HG03097 (cell line): ENCODE measurements at regions not wholly inside any gene's neighbourhood (a gene's known extent, or its start where the extent isn't known, plus 50 kb on each side); places are given as distances from the start of the nearest gene placed in this dataset.

Experiments
- ATAC-seq: cut with Tn5 transposase; IDR thresholded peaks from one replicate; pipeline ENCODE4 v1.9.1; 2021; ENCODE audit not compliant: unreplicated experiment, low FRiP score

DNA sequence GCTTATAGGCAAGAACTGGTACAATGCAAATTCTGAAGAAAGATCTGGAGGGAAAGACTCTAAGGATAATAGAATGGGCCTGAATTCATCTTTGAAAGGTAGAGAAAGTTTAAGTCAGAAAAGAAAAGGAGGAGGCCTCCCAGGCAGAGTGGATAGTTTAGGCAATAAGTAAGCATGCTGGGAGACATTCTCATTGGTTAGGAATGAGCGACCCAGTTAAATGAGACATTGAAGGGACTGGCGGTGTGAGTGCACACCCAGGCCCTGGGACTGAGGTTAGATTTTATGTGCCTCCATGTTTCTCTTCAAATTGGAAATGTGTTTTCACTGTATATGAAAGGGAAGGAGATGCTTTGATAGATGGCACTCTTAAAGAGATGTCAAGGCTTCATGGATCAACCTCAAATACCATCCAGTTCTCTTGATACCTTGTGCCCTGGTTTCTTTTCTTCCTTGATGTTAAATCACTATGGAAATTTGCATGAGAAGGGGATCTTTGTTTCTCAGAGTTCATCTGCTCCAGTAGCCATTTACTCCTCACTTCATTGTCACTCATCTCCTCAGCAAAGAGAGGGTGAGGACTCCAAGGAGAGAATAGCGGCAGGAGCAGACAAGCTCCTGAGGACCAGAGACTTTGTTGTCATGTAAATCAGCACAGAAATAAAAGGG is 584.2 kb upstream of the INTU start:
- no peak for ATAC-seq

DNA sequence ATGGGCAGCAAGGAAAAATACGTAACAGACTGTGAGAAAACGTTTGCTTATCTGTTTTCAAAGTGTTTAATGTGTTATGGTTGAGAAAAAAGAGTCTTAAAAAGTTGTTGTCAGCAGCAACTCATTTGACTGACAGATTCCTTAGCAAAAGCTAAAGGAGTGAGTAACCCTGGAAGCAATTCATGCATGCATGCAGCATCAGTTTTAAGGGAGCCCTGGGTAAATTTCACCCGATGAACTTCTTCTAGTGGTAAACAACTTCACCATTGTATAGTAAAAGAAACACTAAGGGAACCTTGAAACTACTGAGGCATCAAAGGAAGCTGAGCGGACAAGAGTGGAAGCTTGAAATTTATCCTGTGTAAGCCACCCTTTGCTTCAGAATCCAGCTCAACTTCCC is 583.2 kb upstream of the INTU start:
- ATAC-seq, result no peak

DNA sequence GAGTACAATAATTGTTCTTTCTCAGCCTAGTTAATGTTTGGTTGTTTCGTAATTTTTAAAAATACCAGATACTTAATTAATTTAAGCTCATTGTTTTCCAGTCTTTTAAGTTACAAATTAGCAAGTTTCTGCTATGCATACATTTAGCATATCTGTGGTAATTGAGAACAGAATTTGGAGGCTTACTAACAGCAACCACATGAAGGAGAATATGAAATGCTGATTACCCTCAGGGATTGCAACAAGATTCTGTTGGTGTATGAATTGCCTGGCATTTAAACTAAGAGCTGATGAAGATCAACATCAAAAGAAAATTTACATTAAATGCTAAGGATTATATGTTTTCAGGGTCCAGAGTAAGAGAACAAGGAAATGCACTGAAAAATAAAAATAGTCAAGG is 580.0 kb upstream of the INTU start:
- ATAC-seq, result no peak

DNA sequence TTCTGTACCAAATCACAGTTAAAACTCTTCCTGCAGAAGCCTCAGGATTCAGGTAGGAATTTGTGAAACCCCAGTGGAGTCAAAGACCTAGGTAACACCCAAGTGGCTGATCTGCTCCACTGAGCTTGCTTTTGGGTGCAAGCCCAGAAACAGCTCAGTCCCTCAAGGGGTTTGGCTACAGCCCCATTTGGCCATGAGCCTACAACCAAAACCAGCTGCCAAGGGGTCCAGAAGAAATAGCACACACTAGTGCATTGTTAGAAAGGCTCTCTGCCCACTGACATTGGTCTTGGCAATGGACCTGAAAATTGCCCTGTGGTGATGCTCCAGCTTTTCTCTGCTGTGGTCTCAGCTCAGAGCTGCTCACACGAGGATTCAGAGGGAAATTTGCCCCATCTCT is 577.4 kb upstream of the INTU start:
- no peak for ATAC-seq

DNA sequence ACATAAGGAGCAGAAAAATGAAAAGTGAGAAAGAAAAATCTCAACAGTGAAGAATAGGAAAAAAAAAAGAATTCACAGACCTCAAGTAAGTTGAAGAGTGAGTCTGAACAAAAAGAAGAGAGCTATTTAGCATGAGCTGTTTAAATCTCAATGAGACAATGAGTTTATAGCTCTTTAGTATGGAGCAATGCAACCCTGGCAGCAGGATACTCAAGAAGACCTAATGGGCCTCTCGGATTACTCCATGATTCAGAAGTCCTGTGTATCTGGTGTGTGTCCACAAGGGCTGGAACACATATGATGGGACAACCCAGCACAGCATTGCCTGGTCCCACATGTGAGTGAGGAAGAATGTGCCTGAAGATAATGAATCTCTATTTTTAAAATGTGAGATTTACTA is 563.1 kb upstream of the INTU start:
- no peak for ATAC-seq

DNA sequence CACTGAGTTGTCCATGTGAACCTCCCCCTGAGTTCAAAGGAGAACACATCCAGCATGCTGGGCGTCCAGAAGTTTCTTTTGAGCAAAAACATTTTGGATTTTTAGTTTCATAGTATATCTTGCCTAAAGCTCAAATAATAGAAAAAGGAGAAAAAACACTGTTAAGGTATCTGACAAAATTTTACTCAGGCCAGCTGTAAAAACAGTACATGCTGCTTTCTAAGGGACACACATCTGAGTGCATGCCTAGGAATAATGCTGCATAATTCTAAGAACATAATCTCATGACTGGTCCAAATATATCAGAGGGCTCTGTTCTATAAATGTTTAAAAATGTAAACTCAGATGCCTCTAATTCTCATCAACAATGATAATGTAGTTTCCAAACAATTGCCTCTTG is 561.3 kb upstream of the INTU start:
- no peak for ATAC-seq

DNA sequence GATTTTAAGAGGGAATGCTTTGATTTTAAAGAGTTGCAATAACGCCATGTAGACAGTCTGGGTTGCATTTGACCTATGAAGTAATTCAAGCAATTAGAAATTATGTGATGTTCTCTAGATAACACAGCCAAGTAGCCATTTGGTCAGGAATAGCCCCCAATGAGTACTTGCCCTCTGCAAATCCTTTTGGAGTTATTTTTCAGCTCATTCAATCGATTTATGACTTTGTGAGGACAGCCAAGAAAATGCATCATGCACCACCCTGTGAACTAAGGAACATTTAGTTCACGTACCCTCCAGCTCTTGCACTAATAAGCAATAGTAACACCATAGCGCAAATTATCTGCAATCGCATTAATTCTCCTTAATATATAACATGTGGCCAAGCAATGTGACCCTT is 552.6 kb upstream of the INTU start:
- ATAC-seq, result no peak

DNA sequence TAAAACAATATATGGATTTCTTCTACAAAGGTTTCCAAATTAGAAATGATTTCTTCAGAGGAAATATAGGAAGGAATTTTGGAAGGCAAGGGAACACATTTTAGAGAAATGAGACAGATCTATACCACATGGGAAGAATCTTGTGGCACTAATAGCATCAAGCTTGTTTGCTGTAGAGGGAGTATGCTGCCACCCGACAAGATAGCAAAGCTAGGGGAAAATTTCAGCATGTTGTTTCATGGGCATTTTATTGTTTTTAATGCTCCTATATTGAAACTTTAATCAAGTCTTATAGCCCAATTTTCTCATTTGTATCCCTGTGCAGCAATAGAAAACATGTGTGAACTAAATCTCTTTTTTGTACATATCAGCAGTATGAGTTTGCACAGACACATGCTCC is 551.7 kb upstream of the INTU start:
- no peak for ATAC-seq

DNA sequence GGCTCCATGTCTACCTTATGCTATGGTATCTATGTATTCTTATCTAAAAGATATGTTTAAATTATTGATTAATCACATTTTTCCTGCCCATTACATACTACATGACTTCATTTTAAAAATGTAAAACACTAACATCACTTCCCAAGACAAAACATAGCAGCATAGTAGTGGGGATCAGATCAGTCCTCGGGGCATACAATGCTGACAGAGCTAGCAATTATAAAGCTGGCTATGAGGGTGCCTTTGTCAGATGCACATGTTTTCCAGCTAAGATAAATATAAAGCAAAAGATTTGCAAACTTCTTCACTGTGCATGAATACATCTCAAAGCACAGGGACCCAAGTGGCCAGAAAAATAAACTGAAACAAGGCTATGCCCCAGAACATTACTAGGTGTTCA is 549.8 kb upstream of the INTU start:
- ATAC-seq, result no peak

DNA sequence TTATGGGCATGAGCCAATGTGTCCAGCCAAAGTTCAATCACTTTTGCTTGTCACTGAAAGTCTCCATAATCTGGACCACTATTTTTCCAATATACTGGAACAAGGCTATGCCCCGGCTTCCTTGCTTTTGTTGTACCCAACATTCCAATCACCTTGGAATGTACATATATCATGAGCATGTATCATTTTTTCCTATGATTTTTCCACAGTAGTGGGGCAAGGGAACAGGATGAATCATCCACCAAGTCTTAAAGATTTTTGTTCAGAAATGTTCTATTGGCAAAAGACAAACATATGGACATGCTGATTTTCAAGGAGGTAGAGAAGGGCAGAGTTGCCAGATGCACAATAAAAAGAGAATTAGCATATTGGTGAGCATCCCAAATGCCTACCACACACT is 548.1 kb upstream of the INTU start:
- no peak for ATAC-seq

DNA sequence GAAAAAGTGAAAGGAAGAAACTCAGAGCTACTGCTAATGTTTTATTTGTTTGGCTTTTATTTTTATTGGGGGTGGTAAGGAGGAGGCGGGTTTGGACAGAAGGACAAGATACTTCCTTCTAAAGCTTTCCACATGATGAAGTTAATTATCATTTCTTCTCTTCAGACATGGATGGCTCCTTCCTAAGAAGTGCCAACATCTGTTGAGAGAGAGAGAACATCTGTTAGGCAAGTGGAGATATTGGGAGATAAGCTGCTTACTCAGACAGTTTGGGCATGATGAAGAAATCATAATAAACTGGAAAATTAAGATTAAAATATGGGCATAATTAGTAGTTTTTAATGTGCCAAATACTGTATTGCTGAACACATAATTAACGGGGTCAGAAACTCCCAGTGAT is 535.7 kb upstream of the INTU start:
- ATAC-seq, result no peak

DNA sequence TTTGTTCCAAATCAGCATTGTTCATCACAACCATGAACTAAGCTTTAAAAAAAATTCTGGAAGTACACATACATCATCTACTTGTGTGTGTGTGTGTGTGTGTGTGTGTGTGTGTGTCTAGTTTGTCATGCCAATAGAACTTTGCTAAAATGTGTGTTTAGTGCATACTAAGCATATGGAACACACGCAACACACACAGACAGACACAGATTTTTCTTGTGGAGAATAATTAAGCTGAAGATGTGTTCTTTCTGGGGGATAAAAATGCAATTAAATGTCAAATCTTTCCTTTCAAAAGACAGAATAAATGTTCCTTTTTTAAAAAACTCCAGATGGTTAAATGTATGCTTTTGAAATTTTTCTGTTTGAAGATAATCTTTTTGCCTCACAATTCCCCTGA is 530.4 kb upstream of the INTU start:
- no peak for ATAC-seq

DNA sequence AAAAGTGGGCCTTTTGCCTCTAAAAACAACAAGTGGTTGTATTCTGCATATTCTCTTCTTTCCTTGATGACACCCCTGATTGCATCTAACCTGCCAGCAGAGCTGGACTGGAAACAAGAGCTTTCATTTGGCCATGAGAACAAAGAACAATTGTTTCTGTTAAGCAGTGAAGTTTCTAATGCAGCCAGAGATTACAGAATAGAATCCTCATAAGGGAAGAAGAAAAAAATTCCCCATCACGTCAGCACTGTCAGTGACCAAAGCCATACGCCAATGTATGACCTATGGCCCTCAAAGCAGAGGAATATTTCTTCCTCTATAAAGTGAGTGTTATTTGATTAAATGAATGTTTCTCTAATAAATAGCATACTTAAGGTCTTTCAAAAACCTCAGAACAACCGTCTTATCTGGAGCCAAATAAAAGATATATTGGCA is 529.1 kb upstream of the INTU start:
- no peak for ATAC-seq

DNA sequence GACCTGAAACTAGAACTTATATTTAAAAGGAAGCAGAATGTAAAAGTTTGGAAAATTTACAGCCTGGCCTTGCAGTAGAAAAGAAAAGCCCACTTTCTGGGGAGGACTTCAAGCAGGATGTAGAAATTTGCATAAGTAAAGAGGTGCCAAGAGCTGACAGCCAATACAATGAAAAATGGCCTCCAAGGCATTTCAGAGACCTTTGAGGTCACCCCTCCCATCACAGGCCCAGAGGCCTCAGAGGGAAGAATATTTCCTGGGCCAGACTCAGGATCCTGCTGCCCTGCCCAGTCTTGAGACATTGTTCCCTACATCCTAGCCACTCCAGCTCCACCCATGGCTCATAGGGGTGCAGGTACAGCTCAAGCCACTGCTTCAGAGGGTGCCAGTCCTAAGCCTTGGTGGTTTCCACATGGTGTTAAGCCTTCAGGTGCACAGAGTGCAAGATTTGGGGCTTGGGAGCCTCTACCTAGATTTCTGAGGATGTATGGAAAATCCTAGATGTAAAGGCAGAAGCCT is 518.9 kb upstream of the INTU start:
- ATAC-seq, result no peak

DNA sequence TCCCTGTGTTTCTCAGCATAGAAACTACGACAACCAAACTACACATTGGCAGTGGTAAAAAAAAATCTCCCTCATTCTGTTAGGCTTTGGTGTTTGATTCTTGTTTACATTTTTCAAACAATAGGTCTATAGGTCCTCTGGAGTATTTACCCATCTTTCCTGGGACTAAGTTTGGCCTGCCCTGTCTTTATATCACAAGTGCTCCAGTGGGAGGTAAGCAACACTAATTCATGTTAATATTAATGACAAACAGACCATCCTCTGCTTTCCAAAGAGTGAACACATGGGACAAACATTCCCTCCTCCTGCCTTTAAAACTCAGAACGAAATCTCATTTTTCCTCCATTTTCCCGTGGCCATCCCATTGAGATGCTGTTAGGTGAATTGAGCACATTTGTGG is 514.1 kb upstream of the INTU start:
- ATAC-seq, result no peak

DNA sequence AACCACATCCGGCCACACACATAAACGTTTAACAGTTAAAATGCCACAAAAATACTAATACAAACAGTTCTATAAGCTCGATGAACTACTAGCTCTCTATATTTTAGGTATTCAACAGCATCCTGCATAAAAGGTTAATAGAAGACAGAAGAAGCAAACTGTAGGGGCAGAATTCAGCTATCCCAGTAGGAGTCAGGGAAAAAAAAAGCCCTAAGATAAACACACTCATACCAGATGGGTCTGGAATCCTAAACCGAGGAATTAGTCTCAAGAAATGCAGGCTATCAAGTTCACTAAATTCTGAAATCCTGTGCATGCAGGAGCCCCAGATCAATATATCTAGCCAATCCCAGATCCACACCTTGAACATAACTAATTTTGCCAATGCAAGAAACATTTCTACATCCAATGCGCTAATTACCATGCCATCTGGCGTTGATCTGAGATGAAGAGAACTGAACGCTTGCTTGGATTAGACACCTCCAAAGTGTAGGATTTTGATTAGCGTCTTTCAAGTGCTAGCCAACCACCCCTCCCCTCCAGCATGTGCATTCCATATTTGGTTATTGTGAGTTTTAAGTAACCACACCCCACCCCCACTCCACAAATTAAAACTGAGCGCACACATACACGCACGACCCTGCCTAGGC is 512.2 kb upstream of the INTU start:
- ATAC-seq, result no peak

DNA sequence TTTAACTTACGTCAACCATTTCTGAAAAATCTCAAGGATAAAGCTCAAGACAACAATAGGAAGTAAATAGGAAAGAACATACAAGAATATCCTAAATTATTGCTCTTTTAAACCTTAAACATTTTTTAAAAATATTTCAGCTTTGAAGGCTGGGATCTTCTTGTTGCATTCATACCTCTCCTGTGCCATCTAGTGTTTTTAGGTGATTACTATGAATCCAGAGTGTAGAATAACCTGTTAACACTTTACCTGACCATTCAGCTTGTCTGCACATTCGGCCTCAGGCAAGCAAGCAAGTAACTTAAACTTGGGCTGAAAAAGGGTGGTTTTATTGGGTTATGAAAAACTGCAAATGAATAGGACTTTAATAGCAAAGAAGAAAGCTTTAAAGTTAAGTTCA is 507.8 kb upstream of the INTU start:
- no peak for ATAC-seq

DNA sequence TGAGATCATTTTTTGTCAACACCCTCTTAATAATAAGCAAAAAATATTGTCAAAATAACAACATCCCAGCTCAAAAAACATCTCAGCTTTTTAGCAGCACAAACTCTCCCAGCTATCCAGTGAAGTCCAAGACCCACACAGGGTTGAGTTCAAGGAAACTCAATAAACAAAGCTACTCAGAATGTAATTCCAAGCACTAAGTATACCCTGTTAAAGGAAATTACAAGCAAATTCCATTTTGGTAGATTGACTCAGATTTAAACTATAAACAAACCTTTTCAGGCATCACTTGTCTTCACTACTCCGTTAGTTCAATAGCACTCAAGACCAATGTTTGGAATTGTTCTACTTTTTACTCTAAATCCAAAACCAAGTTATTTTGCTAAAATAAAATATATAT is 506.0 kb upstream of the INTU start:
- no peak for ATAC-seq

DNA sequence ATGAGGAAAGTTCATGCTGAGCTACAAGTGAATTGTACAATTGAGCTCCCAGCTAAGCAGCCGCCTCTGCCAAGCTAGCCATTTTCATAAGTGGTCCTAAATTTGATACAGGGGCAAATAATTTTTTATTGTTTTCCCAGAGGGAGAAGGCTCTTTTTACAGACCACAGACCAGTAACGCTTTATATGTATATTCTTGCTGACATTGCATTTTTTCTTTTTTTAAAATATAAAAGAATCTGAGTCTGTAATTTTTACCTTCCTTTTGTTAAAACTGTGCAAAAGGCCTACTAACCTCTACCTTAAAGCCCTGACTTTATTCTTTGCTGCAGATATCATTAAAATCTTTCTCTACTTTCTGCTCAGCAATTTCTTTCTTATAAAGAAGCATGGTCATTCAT is 501.2 kb upstream of the INTU start:
- no peak for ATAC-seq

DNA sequence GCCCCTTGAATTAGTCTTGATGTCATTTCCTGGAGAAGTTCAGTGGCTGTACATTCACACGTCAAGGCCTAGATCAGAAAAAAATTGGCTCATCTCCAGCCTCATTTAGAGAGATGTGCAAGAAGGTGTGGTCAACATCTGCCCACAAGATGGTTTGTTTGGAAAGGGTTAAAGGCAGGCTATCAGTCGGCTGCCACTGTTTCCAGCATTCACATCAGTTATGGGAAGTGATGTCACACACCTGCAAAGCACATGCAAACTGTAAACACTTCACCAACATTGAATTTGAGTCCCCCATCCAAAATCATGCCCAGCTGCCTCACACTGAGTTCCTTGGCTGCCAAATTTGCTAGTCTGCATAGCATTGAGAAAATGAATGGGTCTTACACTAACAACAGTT is 498.3 kb upstream of the INTU start:
- ATAC-seq, result no peak

DNA sequence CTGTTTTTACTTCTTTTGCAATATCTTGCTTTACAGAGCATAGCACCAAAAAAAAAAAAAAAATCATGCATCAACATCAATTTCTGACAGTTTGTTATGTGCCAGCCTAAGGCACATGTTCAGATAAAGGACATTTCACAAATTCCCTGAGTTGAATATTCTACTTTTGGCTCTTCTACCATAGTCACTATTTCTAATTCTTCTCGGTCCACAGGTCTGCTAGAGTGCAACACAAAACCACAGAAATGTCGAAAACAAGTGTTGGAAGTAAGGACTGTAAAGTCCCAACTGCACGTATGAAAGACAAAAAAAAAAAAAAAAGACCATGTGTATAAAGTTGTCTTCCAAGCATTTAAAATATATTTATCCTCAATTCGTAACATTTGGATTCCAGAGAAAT is 494.2 kb upstream of the INTU start:
- no peak for ATAC-seq

DNA sequence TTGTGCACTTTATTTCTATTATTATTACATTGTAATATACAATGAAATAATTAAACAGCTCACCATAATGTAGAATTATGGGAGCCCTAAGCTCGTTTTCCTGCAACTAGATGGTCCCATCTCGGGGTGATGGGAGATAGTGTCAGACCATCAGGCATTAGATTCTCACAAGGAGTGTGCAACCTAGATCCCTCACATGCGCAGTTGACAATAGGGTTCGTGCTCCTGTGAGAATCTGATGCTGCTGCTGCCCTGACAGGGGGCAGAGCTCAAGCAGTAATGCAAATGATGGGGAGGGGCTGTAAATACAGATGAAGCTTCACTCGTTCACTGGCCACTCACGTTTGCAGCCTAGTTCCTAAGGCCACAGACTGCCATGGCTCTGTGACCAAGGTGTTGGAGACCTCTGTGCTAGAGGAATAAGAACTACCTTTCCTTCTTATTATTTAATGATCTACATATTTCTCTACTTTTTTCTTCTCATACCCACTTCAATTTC is 492.9 kb upstream of the INTU start:
- no peak for ATAC-seq
